Transverse colon (tissue), 3 donors: ENCODE measurements at regions not wholly inside any gene's neighbourhood (a gene's known extent, or its start where the extent isn't known, plus 50 kb on each side); places are given as distances from the start of the nearest gene placed in this dataset.

Source experiments
- POLR2A ChIP-seq: fragments of 450-650 bp; IDR thresholded peaks from one replicate; pipeline ENCODE4 v1.6.1; 2016; ENCODE audit warnings: antibody characterized with exemption, mild to moderate bottlenecking, moderate library complexity
- POLR2AphosphoS5 ChIP-seq, 3 donors: sonication (generic); formaldehyde crosslinking; IDR thresholded peaks; one replicate each; pipeline ENCODE4 v1.6.1; 2016; ENCODE audit warnings: antibody characterized with exemption in 3 of 3

DNA sequence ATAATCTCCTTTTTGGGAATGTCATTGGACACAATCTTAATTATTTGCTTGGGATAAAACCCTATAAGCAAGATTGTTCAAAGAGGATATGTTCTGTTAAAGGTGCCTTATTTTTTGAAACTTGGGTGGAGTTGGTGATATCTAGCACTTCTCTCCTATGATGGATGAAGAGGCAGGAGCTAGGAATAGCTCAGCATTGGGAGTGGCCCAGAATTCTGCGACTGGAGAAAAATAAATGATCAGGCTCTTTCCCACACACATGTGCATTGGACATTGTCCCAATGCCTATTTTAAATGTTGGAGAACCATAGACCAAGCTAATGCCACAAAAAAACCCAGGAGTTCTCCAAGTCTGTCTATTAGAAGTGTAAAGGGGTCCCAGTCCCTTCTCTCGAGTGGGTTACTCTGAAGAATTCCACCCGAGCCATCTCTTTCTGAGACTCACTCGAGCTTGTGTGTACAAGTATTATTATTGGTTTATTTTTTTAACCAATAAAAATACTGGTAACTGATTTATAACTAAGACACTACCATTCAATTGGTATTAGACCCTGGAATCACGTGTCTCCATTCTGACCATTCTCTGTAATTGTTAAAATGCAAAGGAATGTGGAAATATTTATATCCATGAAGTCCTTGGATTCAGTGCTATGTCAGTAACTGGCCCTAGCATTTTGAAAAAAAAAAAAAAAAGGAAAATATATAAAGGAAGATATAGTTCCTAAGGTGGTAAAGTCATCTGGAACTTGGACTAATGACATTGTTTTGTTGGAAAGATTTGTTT lies 437.5 kb upstream of the TMEM132C start:
- TF ChIP-seq POLR2A (no peak), POLR2AphosphoS5 (IDR thresholded peaks at IDR 0.05) (no peak)
